ENCODE measurements at regions not wholly inside any gene's neighbourhood (a gene's known extent, or its start where the extent isn't known, plus 50 kb on each side); places are given as distances from the start of the nearest gene placed in this dataset.

DNA sequence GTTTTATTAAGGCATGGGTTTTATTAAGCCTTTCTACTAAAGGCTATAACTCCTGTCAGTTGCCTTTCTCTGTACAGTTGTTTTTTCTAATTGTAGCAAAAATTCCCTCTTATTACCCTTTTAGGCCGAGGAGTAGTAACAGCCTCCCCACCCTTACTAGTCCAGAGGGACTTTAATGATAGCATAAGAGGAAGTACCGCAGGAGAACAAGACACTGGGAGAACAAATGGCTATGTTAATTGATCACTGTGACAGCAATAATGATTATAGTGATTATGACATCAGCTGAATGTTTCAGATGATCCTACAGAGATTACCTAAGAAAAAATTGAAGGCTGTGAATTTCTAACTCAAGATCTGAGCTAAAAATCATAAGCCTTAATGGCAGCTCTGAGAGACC, 383.0 kb upstream of the PTBP2 start:
- no peak for DNase-seq
- Mint-ChIP-seq H3K9me3 (peaks cover 2% of the 10 kb centered on the region), H3K4me1 (no peaks in the 10 kb centered on the region), H3K27me3 (no peaks in the 10 kb centered on the region), H3K4me3 (no peak overlapping the region), H3K27ac (no peak overlapping the region), H3K36me3 (ENCODE audit: low read depth) (no peaks in the 10 kb centered on the region)
- ChIA-PET CTCF (no interaction called here), POLR2A (no interaction called here)

DNA sequence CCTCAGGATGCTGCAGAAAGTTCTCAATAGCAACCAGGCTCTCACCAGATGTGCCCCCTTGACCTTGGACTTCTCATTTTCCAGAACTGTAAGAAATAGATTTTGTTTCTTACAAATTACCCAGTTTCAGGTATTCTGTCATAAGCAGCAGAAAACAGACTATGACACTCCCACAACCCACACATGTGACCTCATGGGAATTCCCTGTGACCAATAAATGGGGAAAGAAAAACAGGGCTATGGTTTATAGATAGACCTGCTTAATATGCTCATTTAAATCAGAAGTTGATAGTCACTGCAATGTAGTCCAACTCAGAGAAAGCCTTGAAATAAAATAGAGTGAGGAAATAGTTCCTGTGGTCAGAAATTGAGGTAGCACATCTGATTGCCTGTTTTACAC, 380.9 kb upstream of the PTBP2 start:
- no peak overlapping the region for H3K27ac Mint-ChIP-seq

DNA sequence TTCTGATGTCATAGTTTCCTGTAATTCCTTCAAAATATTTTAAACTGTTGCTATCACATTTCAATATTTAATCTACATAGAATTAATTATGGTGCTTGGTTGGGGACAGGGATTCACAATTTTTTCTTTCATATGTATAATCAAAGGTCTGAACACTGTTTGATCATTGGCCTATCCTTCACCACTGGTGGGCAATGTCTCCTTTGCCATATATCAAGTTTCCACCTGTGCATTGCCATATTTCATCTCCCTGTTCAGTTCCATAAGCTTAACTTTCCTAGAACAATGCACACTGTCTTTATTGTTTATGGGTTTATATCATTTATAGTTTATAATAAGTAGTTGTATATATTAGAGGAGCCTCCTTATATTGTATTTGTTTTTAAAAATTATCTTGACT, 374.9 kb upstream of the PTBP2 start:
- Mint-ChIP-seq H3K27ac (no peak overlapping the region), H3K4me3 (no peak overlapping the region), H3K36me3 (ENCODE audit: low read depth) (no peaks in the 10 kb centered on the region), H3K27me3 (no peaks in the 10 kb centered on the region), H3K9me3 (peaks cover 5% of the 10 kb centered on the region), H3K4me1 (no peaks in the 10 kb centered on the region)
- POLR2A ChIA-PET, result no interaction called here
- DNase-seq, result no peak
- CTCF ChIA-PET, result no interaction called here

More for the DNA sequence above, 380.9 kb upstream of the PTBP2 start:
- Mint-ChIP-seq H3K4me1 (no peaks in the 10 kb centered on the region), H3K9me3 (peaks cover 7% of the 10 kb centered on the region), H3K27me3 (no peaks in the 10 kb centered on the region), H3K4me3 (no peak overlapping the region), H3K36me3 (ENCODE audit: low read depth) (no peaks in the 10 kb centered on the region)
- ChIA-PET CTCF (no interaction called here), POLR2A (no interaction called here)
- DNase-seq, result no peak

DNA sequence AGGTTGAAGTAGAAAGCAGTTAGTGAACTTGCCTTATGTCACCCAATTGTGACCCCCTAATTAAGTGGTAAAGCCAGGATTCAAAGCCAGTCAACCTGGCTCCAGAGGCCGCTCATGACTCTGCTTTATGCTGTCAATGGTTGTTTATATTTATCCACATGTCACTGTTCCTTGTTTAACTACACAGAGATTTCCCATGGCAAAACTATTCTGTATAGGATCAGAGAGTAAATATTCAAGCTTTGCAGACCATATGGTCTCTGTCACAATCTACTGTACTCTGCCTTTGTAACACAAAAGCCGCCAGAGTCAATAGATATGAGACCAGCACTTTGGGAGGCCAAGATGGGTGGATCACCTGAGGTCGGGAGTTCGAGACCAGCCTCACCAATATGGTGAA, 371.7 kb upstream of the PTBP2 start:
- Mint-ChIP-seq H3K27me3 (no peaks in the 10 kb centered on the region), H3K9me3 (no peaks in the 10 kb centered on the region), H3K4me3 (no peak overlapping the region), H3K36me3 (ENCODE audit: low read depth) (no peaks in the 10 kb centered on the region), H3K4me1 (no peaks in the 10 kb centered on the region), H3K27ac (no peak overlapping the region)
- ChIA-PET CTCF (no interaction called here), POLR2A (no interaction called here)
- DNase-seq, result no peak

DNA sequence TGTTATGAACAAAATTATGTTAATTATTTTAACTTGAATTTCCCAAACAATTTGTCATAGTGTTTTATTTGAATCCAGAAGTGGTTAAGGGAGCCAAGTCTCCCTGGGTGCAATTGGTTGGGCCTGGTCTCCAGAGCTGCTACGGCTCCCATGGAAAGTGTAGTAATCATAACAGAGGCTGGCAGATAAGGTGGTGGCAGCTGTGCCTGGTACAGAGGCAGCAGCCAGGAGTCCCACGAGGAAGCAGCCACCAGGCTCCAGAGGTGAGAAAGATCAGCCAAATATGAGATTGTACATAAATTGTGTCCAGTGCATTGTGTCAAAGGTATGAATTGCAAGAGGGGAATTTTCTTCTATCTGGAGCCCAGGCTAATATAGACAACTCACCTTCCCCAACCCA, 368.9 kb upstream of the PTBP2 start:
- H3K4me1 Mint-ChIP-seq, result no peaks in the 10 kb centered on the region
- H3K9me3 Mint-ChIP-seq, result no peaks in the 10 kb centered on the region
- CTCF ChIA-PET, result no interaction called here
- no peak overlapping the region for H3K27ac Mint-ChIP-seq
- H3K4me3 Mint-ChIP-seq, result no peak overlapping the region
- POLR2A ChIA-PET, result no interaction called here
- no peaks in the 10 kb centered on the region for H3K27me3 Mint-ChIP-seq
- no peak for DNase-seq
- H3K36me3 Mint-ChIP-seq (ENCODE audit: low read depth), result no peaks in the 10 kb centered on the region

DNA sequence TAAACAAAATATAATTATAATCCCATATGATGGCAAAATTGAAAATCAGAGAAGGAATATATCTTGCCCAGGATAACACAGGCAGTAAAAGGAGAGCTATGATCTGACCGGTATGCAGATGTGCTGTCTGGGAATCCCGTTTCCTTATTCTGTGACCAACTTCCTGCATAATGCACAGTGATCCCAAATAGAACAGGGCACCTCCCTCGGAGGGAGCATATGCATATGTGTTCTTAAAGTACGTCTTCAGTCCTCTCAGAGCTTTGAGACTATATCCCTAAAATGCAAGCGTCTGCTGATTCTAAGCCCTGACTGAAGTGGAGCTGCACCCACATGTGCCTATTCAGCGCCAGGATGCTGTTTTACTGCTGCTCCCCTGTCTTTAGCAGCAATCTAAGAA, 366.1 kb upstream of the PTBP2 start:
- no peak for DNase-seq
- CTCF ChIA-PET, result no interaction called here
- no peaks in the 10 kb centered on the region for H3K36me3 Mint-ChIP-seq (ENCODE audit: low read depth)
- H3K9me3 Mint-ChIP-seq, result no peaks in the 10 kb centered on the region
- H3K27me3 Mint-ChIP-seq, result no peaks in the 10 kb centered on the region
- no peak overlapping the region for H3K27ac Mint-ChIP-seq
- POLR2A ChIA-PET, result no interaction called here
- no peaks in the 10 kb centered on the region for H3K4me1 Mint-ChIP-seq
- H3K4me3 Mint-ChIP-seq, result no peak overlapping the region

DNA sequence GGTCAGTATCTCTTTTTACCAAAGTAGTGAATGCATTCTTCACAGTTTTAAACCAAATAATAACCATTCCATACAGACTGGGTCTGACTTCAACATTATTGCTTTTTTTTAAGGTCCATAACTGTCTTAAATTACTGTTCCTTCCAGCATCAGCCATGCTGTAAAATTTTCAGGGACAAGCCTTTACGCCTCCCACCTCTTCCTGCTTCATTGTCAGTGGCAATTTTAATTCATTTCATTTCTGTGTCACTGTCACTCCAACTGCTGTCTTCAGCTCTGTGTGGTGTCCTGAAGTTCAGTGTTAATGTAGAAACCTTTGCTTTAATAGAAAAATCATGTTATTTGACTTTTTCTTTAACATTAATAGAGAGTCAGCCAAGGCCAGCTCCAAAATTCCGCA, 365.6 kb upstream of the PTBP2 start:
- POLR2A ChIA-PET, result no interaction called here
- no peak for DNase-seq
- Mint-ChIP-seq H3K4me1 (no peaks in the 10 kb centered on the region), H3K9me3 (no peaks in the 10 kb centered on the region), H3K27ac (no peak overlapping the region), H3K36me3 (ENCODE audit: low read depth) (no peaks in the 10 kb centered on the region), H3K27me3 (no peaks in the 10 kb centered on the region), H3K4me3 (no peak overlapping the region)
- CTCF ChIA-PET, result no interaction called here

DNA sequence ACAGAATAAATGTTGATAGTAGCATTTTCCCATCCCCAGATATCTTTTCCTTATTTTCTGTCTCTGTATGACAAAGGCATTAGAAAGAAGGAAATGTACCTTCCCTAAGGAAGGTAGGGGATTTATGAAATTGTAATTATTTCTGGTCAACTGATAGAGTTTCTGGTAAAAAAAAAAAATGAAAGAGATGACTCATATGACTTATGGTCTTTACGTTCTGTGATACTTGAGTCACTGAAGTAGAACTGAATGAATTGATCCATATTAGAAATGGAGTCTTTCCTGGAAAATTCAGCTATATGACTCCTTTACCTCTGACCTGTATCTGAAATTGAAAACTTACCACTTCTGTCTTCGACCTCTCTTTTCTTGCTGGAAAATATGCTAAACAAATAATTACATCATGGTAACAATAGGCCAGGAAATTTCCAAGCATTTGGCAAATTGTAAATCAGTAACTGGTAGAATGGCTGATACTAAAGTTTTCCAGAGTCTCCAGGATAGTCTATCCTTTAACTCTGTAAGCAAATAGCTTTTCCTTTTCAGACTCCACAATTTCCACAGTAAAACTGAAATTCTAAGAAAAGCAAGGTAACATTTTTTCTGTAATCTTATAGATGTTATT, 364.3 kb upstream of the PTBP2 start:
- Mint-ChIP-seq H3K4me1 (no peaks in the 10 kb centered on the region), H3K36me3 (ENCODE audit: low read depth) (no peaks in the 10 kb centered on the region)

DNA sequence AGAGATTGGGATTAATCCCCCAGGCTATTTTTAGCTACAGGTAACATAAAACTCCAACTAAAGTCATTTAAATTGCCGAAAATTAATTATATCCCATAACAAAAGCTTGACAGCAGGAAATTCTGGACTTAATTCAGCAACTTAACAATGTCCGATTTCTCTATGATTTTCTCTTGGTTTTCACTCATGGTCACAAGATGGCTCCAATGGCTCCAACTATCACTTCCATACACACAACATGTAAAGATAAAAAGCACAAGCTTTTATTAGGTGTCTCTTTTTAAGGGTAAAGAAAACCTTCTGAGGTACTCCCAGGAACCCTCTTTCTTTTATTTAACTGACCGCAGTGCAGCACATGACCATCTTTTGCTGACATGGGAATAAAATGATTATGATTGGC, 363.5 kb upstream of the PTBP2 start:
- no peak overlapping the region for H3K4me3 Mint-ChIP-seq
- peaks cover 6% of the 10 kb centered on the region for H3K4me1 Mint-ChIP-seq
- no peak overlapping the region for H3K27ac Mint-ChIP-seq

More for the DNA sequence above, 364.3 kb upstream of the PTBP2 start:
- H3K4me3 Mint-ChIP-seq, result no peak overlapping the region
- no peak for DNase-seq
- ChIA-PET CTCF (no interaction called here), POLR2A (no interaction called here)
- no peaks in the 10 kb centered on the region for H3K9me3 Mint-ChIP-seq
- no peaks in the 10 kb centered on the region for H3K27me3 Mint-ChIP-seq
- H3K27ac Mint-ChIP-seq, result no peak overlapping the region

DNA sequence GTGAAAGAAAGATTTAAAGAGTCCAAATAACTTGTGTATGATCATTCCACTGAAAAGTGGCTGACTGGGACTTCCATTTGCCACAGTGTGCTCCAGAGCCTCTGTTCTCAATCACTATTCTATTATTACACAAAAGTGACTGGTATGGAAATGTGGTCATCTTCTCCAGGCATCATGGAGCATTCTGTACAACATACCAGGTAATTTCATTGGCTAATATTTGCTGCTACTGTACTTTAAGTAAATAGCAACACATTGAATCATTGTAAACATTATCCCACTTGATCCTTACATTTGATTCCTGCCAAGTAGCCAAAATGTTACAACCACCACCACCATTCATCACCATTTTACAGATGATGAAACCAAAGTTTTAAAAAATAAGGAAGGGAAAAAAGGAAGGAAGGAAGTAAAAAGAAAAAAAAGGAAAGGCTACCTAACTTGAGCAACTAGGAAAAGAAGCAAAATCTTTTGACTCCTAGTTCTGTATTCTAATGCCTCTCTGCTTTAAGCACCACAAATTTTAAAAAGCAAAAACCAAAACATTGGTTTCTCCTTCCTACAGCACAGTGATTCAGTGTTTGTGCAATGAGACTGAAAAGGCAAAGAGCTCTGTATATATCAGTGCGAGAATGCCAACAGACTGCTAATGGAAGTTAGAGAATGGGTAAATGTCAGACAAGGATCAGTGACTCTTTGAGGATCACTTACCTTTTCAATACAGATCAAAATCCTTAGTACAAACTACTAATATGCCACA, 361.4 kb upstream of the PTBP2 start:
- POLR2A ChIA-PET, result no interaction called here

More for the DNA sequence above, 363.5 kb upstream of the PTBP2 start:
- Mint-ChIP-seq H3K36me3 (ENCODE audit: low read depth) (no peaks in the 10 kb centered on the region), H3K9me3 (no peaks in the 10 kb centered on the region), H3K27me3 (no peaks in the 10 kb centered on the region)
- ChIA-PET POLR2A (no interaction called here), CTCF (no interaction called here)
- no peak for DNase-seq

DNA sequence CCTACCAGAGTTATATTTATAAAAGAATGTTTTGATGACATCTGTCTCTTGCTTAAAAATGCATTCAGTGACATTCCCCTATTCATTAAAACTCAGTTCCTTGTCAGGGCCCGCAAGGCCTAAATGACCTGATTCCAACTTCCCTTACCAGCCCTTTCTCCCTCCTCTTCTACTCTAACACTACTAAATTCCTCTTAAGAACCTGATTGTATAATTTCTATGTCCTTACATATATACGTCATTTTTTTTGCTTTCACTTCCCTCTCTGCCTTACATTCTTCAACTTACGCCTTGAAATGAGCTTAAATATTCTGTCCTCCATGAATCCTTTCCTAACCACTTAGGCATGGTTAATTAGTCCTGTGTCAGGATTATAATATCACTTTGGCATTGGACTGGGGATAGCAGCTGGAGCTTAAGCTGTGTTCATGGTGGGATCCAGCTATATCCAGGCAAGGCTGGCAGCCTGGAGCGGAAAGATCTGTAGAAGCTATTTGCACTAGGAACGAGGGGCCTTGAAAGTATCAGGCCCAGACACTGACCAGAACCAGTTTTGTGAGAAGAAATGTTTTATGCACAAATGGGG, 360.2 kb upstream of the PTBP2 start:
- ChIA-PET CTCF (no interaction called here), POLR2A (no interaction called here)
- H3K9me3 Mint-ChIP-seq, result no peaks in the 10 kb centered on the region
- peaks cover 6% of the 10 kb centered on the region for H3K4me1 Mint-ChIP-seq
- H3K27ac Mint-ChIP-seq, result no peak overlapping the region
- H3K27me3 Mint-ChIP-seq, result no peaks in the 10 kb centered on the region
- no peak overlapping the region for H3K4me3 Mint-ChIP-seq
- no peak for DNase-seq
- no peaks in the 10 kb centered on the region for H3K36me3 Mint-ChIP-seq (ENCODE audit: low read depth)

More for the DNA sequence above, 361.4 kb upstream of the PTBP2 start:
- no peaks in the 10 kb centered on the region for H3K9me3 Mint-ChIP-seq
- H3K4me1 Mint-ChIP-seq, result peaks cover 6% of the 10 kb centered on the region
- no peak overlapping the region for H3K27ac Mint-ChIP-seq
- no peak overlapping the region for H3K4me3 Mint-ChIP-seq
- H3K27me3 Mint-ChIP-seq, result no peaks in the 10 kb centered on the region
- H3K36me3 Mint-ChIP-seq (ENCODE audit: low read depth), result no peaks in the 10 kb centered on the region
- CTCF ChIA-PET, result no interaction called here
- DNase-seq, result no peak

DNA sequence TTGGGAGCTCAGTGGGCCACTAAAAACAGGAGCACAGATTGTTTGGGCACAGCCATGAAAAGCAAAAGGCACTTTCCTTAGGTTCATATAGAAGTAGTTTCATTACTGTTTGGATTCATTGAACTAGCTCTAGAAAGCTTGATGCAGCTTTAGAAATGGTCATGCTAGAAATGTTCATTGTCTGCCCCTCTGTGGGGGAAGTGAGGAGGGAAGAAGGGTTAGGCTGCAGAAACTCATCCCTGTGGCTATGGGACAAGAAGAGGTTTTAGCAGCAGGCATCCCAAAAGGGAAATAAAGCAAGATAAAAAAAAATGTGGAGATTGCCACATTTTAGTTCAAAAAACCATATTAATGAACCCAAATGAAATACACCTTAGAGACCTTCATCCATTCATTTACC, 359.6 kb upstream of the PTBP2 start:
- no peaks in the 10 kb centered on the region for H3K36me3 Mint-ChIP-seq (ENCODE audit: low read depth)
- CTCF ChIA-PET, result no interaction called here
- no peak for DNase-seq
- H3K4me1 Mint-ChIP-seq, result peaks cover 6% of the 10 kb centered on the region
- H3K27me3 Mint-ChIP-seq, result no peaks in the 10 kb centered on the region
- H3K4me3 Mint-ChIP-seq, result no peak overlapping the region
- no peak overlapping the region for H3K27ac Mint-ChIP-seq
- POLR2A ChIA-PET, result no interaction called here
- no peaks in the 10 kb centered on the region for H3K9me3 Mint-ChIP-seq

DNA sequence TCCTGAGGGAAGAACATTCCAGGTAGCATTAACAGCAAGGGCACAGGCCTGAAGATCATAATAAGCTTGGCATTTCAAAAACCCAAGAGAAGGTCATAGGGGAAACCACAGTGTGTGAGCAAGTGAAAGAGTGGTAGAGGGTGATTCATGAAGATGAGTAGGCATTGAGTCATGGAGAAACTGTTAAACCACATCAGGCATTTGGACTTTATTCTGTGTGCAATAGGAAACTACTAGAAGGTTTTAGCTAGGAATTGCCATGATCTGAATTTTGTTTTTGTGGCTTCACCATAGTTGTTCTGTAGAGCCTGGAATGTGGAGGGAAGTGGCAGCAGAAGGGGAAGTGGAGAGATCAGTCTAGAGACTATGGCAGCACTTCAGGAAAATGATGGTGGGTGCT, 359.0 kb upstream of the PTBP2 start:
- Mint-ChIP-seq H3K27me3 (no peaks in the 10 kb centered on the region), H3K4me1 (peaks cover 6% of the 10 kb centered on the region), H3K4me3 (no peak overlapping the region), H3K36me3 (ENCODE audit: low read depth) (no peaks in the 10 kb centered on the region), H3K9me3 (no peaks in the 10 kb centered on the region), H3K27ac (no peak overlapping the region)
- ChIA-PET POLR2A (no interaction called here), CTCF (no interaction called here)
- no peak for DNase-seq

DNA sequence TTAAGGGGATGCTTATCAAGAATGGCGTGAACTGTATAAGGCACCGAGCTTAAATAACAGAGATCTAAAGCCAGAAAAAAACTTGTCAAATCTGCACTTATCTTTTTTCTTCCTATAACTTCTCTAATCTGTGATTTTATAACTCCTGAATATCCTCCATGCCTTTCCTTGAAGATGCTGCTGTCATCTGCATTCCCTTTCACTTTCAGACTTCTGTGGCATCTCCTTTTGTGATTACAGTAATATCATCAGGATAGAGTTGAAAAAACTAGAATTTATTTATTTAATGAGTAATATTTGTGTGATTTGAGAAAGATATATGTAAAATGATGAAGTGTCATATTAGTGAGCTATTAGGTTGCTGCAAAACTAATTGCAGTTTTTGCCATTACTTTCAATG, 357.8 kb upstream of the PTBP2 start:
- Mint-ChIP-seq H3K27ac (no peak overlapping the region), H3K4me3 (no peak overlapping the region), H3K4me1 (peaks cover 6% of the 10 kb centered on the region), H3K27me3 (no peaks in the 10 kb centered on the region), H3K36me3 (ENCODE audit: low read depth) (no peaks in the 10 kb centered on the region), H3K9me3 (no peaks in the 10 kb centered on the region)
- DNase-seq, result no peak
- ChIA-PET CTCF (no interaction called here), POLR2A (no interaction called here)

All from activated CD4-positive, alpha-beta T cell treated with anti-CD3 and anti-CD28 coated beads, Interleukin-2, amount 10 ng/mL, durations not matched to agents 7 days and 5 days (primary cell).